HL-60 (cell line): ENCODE measurements at regions not wholly inside any gene's neighbourhood (a gene's known extent, or its start where the extent isn't known, plus 50 kb on each side); places are given as distances from the start of the nearest gene placed in this dataset.

Source experiments
- GABPA ChIP-seq: IDR thresholded peaks from 2 replicates; pipeline ENCODE4 v1.6.1; 2012; ENCODE audit warnings: low read depth
- POLR2AphosphoS5 ChIP-seq: IDR thresholded peaks from 2 replicates; pipeline ENCODE4 v1.6.1; 2012; ENCODE audit warnings: low read depth
- REST ChIP-seq: IDR thresholded peaks from 2 replicates; pipeline ENCODE4 v1.6.1; 2012; ENCODE audit warnings: low read depth; ENCODE audit not compliant: insufficient replicate concordance
- TF ChIP-seq, protein P1 (sequence below): IDR thresholded peaks from one replicate; pipeline ENCODE4 v1.5.1; 2011; ENCODE audit warnings: low read length, control low read depth, inconsistent platforms; ENCODE audit not compliant: insufficient read depth

- TF ChIP-seq POLR2AphosphoS5 (no peak), REST (no peak), GABPA (no peak)
- TF ChIP-seq, protein P1, sequence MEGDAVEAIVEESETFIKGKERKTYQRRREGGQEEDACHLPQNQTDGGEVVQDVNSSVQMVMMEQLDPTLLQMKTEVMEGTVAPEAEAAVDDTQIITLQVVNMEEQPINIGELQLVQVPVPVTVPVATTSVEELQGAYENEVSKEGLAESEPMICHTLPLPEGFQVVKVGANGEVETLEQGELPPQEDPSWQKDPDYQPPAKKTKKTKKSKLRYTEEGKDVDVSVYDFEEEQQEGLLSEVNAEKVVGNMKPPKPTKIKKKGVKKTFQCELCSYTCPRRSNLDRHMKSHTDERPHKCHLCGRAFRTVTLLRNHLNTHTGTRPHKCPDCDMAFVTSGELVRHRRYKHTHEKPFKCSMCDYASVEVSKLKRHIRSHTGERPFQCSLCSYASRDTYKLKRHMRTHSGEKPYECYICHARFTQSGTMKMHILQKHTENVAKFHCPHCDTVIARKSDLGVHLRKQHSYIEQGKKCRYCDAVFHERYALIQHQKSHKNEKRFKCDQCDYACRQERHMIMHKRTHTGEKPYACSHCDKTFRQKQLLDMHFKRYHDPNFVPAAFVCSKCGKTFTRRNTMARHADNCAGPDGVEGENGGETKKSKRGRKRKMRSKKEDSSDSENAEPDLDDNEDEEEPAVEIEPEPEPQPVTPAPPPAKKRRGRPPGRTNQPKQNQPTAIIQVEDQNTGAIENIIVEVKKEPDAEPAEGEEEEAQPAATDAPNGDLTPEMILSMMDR = no peak
These were observed 50.0 kb upstream of the ADAMTSL1 start for GRCh38 chr9:18423791-18424531.
